Adrenal gland (tissue), 9 donors: ENCODE measurements at regions not wholly inside any gene's neighbourhood (a gene's known extent, or its start where the extent isn't known, plus 50 kb on each side); places are given as distances from the start of the nearest gene placed in this dataset.

Experiments used
- DNase-seq, 7 donors: peaks; one replicate each; pipeline ENCODE4 v3.0.0-alpha.2; 2019 to 2020
- H3K27ac ChIP-seq, 5 donors: fragments of 200-600 bp; sonication (generic) in 4 of 5; 1 replicate in 3 of 5; 2 replicates in 2 of 5; pipeline versions ENCODE4 v1.5.1 to v1.8.0; 2016 to 2020; ENCODE audit warnings: mild to moderate bottlenecking in 1 of 5
- H3K27me3 ChIP-seq: fragments of 200-600 bp; 2 replicates; pipeline ENCODE4 v1.8.0; 2021
- H3K36me3 ChIP-seq, 2 donors: fragments of 200-600 bp; replicated peaks in 1 of 2; 1 replicate in 1 of 2; 2 replicates in 1 of 2; pipeline versions ENCODE4 v1.5.1 to v1.8.0; 2018 to 2022
- H3K4me1 ChIP-seq, 2 donors: fragments of 200-600 bp; replicated peaks in 1 of 2; 1 replicate in 1 of 2; 2 replicates in 1 of 2; pipeline versions ENCODE4 v1.5.1 to v1.8.0; 2018 to 2021
- H3K4me3 ChIP-seq, 4 donors: fragments of 200-600 bp; sonication (generic) in 3 of 4; one replicate each; pipeline ENCODE4 v1.5.1; 2016 to 2018
- H3K9me3 ChIP-seq, 3 donors: fragments of 200-600 bp; sonication (generic) in 1 of 3; replicated peaks in 1 of 3; 1 replicate in 2 of 3; 2 replicates in 1 of 3; pipeline versions ENCODE4 v1.5.1 to v1.8.0; 2016 to 2021
- CTCF ChIP-seq, 6 experiments: fragments of 450-650 bp in 4 of 6; fragments of 200-600 bp in 2 of 6; sonication (generic) in 1 of 6; IDR thresholded peaks; 1 replicate in 5 of 6; 2 replicates in 1 of 6; pipeline versions ENCODE4 v1.5.1 to v1.8.0; 2016 to 2021; ENCODE audit warnings: antibody characterized with exemption in 6 of 6, mild to moderate bottlenecking in 2 of 6, moderate library complexity in 1 of 6
- POLR2A ChIP-seq, 2 donors: fragments of 450-650 bp; IDR thresholded peaks; one replicate each; pipeline ENCODE4 v1.6.1; 2017; ENCODE audit warnings: antibody characterized with exemption in 2 of 2, mild to moderate bottlenecking in 2 of 2, moderate library complexity in 1 of 2
- WGBS, 4 donors: extraction: QIAGEN DNeasy Blood & Tissue Kit in 2 of 4; methylation state at CpG; one replicate each; pipeline versions ENCODE4 v1.1.5 to v1.1.7; 2013 to 2017; 5-methylcytosine and 5-hydroxymethylcytosine counted together
- intact Hi-C, 2 donors: fragments of 100-400 bp; cut with DNase I; formaldehyde crosslinking; loops; one replicate each; pipeline versions ENCODE4 v1.14.1 to v1.15.0; 2022 to 2023
- donor health status: healthy with polysubstance abuse.
- donor health status: Bipolar disorder and iron deficiency.
- donor health status: DM: yes; HTN: yes; CAD: no.
- donor health status: DM: no; HTN: no; CAD: no.
- donor health status: DM: no; HTN: no; CAD: no.

GRCh38 chr10:130652544-130652943 lies 516.4 kb downstream of the GLRX3 start:
- no peaks in the 10 kb centered on the region for H3K4me1 ChIP-seq
- no peak for DNase-seq
- no peaks in the 10 kb centered on the region for H3K27me3 ChIP-seq
- intact Hi-C loops = no loop called here
- no peaks in the 10 kb centered on the region for H3K36me3 ChIP-seq
- 87 to 92% (median 90%) methylated on average over 5 of the region's 5 CpGs for WGBS, 4 donors
- H3K27ac ChIP-seq = no peak overlapping the region
- no peaks in the 10 kb centered on the region for H3K9me3 ChIP-seq
- TF ChIP-seq CTCF (IDR thresholded peaks at IDR 0.05) (no peak), POLR2A (IDR thresholded peaks at IDR 0.05) (no peak)
- H3K4me3 ChIP-seq = no peak overlapping the region

- WGBS, 4 donors = 81 to 96% (median 90%) methylated on average over 10 to 14 of the region's 14 CpGs
- Histone ChIP-seq H3K36me3 (no peaks in the 10 kb centered on the region), H3K9me3 (no peaks in the 10 kb centered on the region), H3K4me1 (no peaks in the 10 kb centered on the region), H3K27me3 (no peaks in the 10 kb centered on the region), H3K4me3 (no peak overlapping the region), H3K27ac (no peak overlapping the region)
- TF ChIP-seq POLR2A (IDR thresholded peaks at IDR 0.05) (no peak), CTCF (IDR thresholded peaks at IDR 0.05) (no peak)
- no peak for DNase-seq
- intact Hi-C loops = no loop called here
Observed at GRCh38 chr10:130652964-130653578, 516.9 kb downstream of the GLRX3 start.

GRCh38 chr10:130654726-130655125 lies 518.5 kb downstream of the GLRX3 start:
- H3K36me3 ChIP-seq = no peaks in the 10 kb centered on the region
- H3K4me1 ChIP-seq = no peaks in the 10 kb centered on the region
- WGBS, 4 donors = 84 to 92% (median 89%) methylated on average over 15 to 20 of the region's 20 CpGs
- H3K4me3 ChIP-seq = no peak overlapping the region
- no peaks in the 10 kb centered on the region for H3K27me3 ChIP-seq
- no peak overlapping the region for H3K27ac ChIP-seq
- no peak for DNase-seq
- TF ChIP-seq POLR2A (IDR thresholded peaks at IDR 0.05) (no peak), CTCF (IDR thresholded peaks at IDR 0.05) (no peak)
- H3K9me3 ChIP-seq = no peaks in the 10 kb centered on the region
- intact Hi-C loops = no loop called here

- Histone ChIP-seq H3K4me3 (no peak overlapping the region), H3K27ac (no peak overlapping the region), H3K36me3 (no peaks in the 10 kb centered on the region), H3K4me1 (no peaks in the 10 kb centered on the region), H3K9me3 (no peaks in the 10 kb centered on the region), H3K27me3 (no peaks in the 10 kb centered on the region)
- intact Hi-C loops = no loop called here
- TF ChIP-seq POLR2A (IDR thresholded peaks at IDR 0.05) = no peak
- TF ChIP-seq CTCF (IDR thresholded peaks at IDR 0.05) = no peak
- 70 to 83% (median 74%) methylated on average over 7 to 25 of the region's 31 CpGs for WGBS, 4 donors
- DNase-seq = no peak
Observed at GRCh38 chr10:130655313-130656186, 519.4 kb downstream of the GLRX3 start.
